ENCODE measurements at regions not wholly inside any gene's neighbourhood (a gene's known extent, or its start where the extent isn't known, plus 50 kb on each side); places are given as distances from the start of the nearest gene placed in this dataset.
"Not testable (repeated sequence)": the region's sequence is repeated elsewhere in the genome, so short reads cannot be mapped to it uniquely, and the experiment has no call there.

GRCh38 chr3:182342252-182342651 lies 451.1 kb upstream of the ATP11B start:
- DNase-seq (ENCODE audit: extremely low spot score), result no peak
- Histone ChIP-seq H3K27ac (ENCODE audit: low read depth) (no peak overlapping the region), H3K4me3 (ENCODE audit: low read depth, low read length) (no peak overlapping the region), H3K36me3 (ENCODE audit: insufficient read depth) (no peaks in the 10 kb centered on the region), H3K4me1 (ENCODE audit: insufficient read depth) (no peaks in the 10 kb centered on the region)
- 38% methylated on average over 1 of the region's 1 CpG for WGBS

GRCh38 chr3:182344026-182344425 lies 449.3 kb upstream of the ATP11B start:
- H3K36me3 ChIP-seq (ENCODE audit: insufficient read depth); DNase-seq (ENCODE audit: extremely low spot score); H3K27ac ChIP-seq (ENCODE audit: low read depth); H3K4me3 ChIP-seq (ENCODE audit: low read depth, low read length); H3K4me1 ChIP-seq (ENCODE audit: insufficient read depth): not testable (repeated sequence)

- no peak overlapping the region for H3K4me3 ChIP-seq (ENCODE audit: low read depth, low read length)
- WGBS, result 22% methylated on average over 2 of the region's 2 CpGs
- H3K4me1 ChIP-seq (ENCODE audit: insufficient read depth), result no peaks in the 10 kb centered on the region
- no peaks in the 10 kb centered on the region for H3K36me3 ChIP-seq (ENCODE audit: insufficient read depth)
- no peak for DNase-seq (ENCODE audit: extremely low spot score)
- no peak overlapping the region for H3K27ac ChIP-seq (ENCODE audit: low read depth)
These were observed 444.3 kb upstream of the ATP11B start for GRCh38 chr3:182349051-182349450.

GRCh38 chr3:182349951-182350517 lies 443.3 kb upstream of the ATP11B start:
- H3K27ac ChIP-seq (ENCODE audit: low read depth), result no peak overlapping the region
- no peak for DNase-seq (ENCODE audit: extremely low spot score)
- H3K36me3 ChIP-seq (ENCODE audit: insufficient read depth), result no peaks in the 10 kb centered on the region
- 75% methylated on average over 1 of the region's 1 CpG for WGBS
- no peaks in the 10 kb centered on the region for H3K4me1 ChIP-seq (ENCODE audit: insufficient read depth)
- no peak overlapping the region for H3K4me3 ChIP-seq (ENCODE audit: low read depth, low read length)

GRCh38 chr3:182357928-182358327 lies 435.4 kb upstream of the ATP11B start:
- DNase-seq (ENCODE audit: extremely low spot score), result no peak
- no peaks in the 10 kb centered on the region for H3K36me3 ChIP-seq (ENCODE audit: insufficient read depth)
- WGBS, result 51% methylated on average over 1 of the region's 1 CpG

GRCh38 chr3:182364323-182364722 lies 429.0 kb upstream of the ATP11B start:
- H3K4me1 ChIP-seq (ENCODE audit: insufficient read depth), result no peaks in the 10 kb centered on the region
- H3K27ac ChIP-seq (ENCODE audit: low read depth), result no peak overlapping the region
- WGBS, result 62% methylated on average over 6 of the region's 6 CpGs
- no peaks in the 10 kb centered on the region for H3K36me3 ChIP-seq (ENCODE audit: insufficient read depth)
- no peak overlapping the region for H3K4me3 ChIP-seq (ENCODE audit: low read depth, low read length)
- no peak for DNase-seq (ENCODE audit: extremely low spot score)

More at GRCh38 chr3:182357928-182358327, 435.4 kb upstream of the ATP11B start:
- no peaks in the 10 kb centered on the region for H3K4me1 ChIP-seq (ENCODE audit: insufficient read depth)
- no peak overlapping the region for H3K4me3 ChIP-seq (ENCODE audit: low read depth, low read length)
- H3K27ac ChIP-seq (ENCODE audit: low read depth), result no peak overlapping the region

GRCh38 chr3:182364723-182365650 lies 428.3 kb upstream of the ATP11B start:
- DNase-seq (ENCODE audit: extremely low spot score), result no peak
- Histone ChIP-seq H3K27ac (ENCODE audit: low read depth) (no peak overlapping the region), H3K4me1 (ENCODE audit: insufficient read depth) (no peaks in the 10 kb centered on the region), H3K4me3 (ENCODE audit: low read depth, low read length) (no peak overlapping the region), H3K36me3 (ENCODE audit: insufficient read depth) (no peaks in the 10 kb centered on the region)
- WGBS, result 78% methylated on average over 20 of the region's 20 CpGs

GRCh38 chr3:182366746-182367145 lies 426.6 kb upstream of the ATP11B start:
- Histone ChIP-seq H3K4me1 (ENCODE audit: insufficient read depth) (no peaks in the 10 kb centered on the region), H3K36me3 (ENCODE audit: insufficient read depth) (no peaks in the 10 kb centered on the region), H3K4me3 (ENCODE audit: low read depth, low read length) (no peak overlapping the region), H3K27ac (ENCODE audit: low read depth) (no peak overlapping the region)
- no peak for DNase-seq (ENCODE audit: extremely low spot score)
- WGBS, result 78% methylated on average over 2 of the region's 2 CpGs

GRCh38 chr3:182369861-182370260 lies 423.4 kb upstream of the ATP11B start:
- no peak for DNase-seq (ENCODE audit: extremely low spot score)
- Histone ChIP-seq H3K4me1 (ENCODE audit: insufficient read depth) (no peaks in the 10 kb centered on the region), H3K27ac (ENCODE audit: low read depth) (no peak overlapping the region), H3K4me3 (ENCODE audit: low read depth, low read length) (no peak overlapping the region), H3K36me3 (ENCODE audit: insufficient read depth) (no peaks in the 10 kb centered on the region)
- WGBS, result 88% methylated on average over 1 of the region's 1 CpG

GRCh38 chr3:182370949-182371348 lies 422.4 kb upstream of the ATP11B start:
- H3K4me3 ChIP-seq (ENCODE audit: low read depth, low read length), result no peak overlapping the region
- 27% methylated on average over 1 of the region's 1 CpG for WGBS
- DNase-seq (ENCODE audit: extremely low spot score), result no peak
- H3K4me1 ChIP-seq (ENCODE audit: insufficient read depth), result no peaks in the 10 kb centered on the region
- H3K36me3 ChIP-seq (ENCODE audit: insufficient read depth), result no peaks in the 10 kb centered on the region
- no peak overlapping the region for H3K27ac ChIP-seq (ENCODE audit: low read depth)

GRCh38 chr3:182375916-182376315 lies 417.4 kb upstream of the ATP11B start:
- no peak overlapping the region for H3K4me3 ChIP-seq (ENCODE audit: low read depth, low read length)
- no peaks in the 10 kb centered on the region for H3K36me3 ChIP-seq (ENCODE audit: insufficient read depth)
- 81% methylated on average over 1 of the region's 1 CpG for WGBS
- no peaks in the 10 kb centered on the region for H3K4me1 ChIP-seq (ENCODE audit: insufficient read depth)
- DNase-seq (ENCODE audit: extremely low spot score), result no peak
- no peak overlapping the region for H3K27ac ChIP-seq (ENCODE audit: low read depth)

GRCh38 chr3:182382112-182382857 lies 411.0 kb upstream of the ATP11B start:
- 76% methylated on average over 4 of the region's 4 CpGs for WGBS
- Histone ChIP-seq H3K36me3 (ENCODE audit: insufficient read depth) (no peaks in the 10 kb centered on the region), H3K4me1 (ENCODE audit: insufficient read depth) (no peaks in the 10 kb centered on the region), H3K4me3 (ENCODE audit: low read depth, low read length) (no peak overlapping the region), H3K27ac (ENCODE audit: low read depth) (no peak overlapping the region)
- no peak for DNase-seq (ENCODE audit: extremely low spot score)

- H3K4me1 ChIP-seq (ENCODE audit: insufficient read depth), result no peaks in the 10 kb centered on the region
- DNase-seq (ENCODE audit: extremely low spot score), result no peak
- 27% methylated on average over 5 of the region's 5 CpGs for WGBS
- no peak overlapping the region for H3K4me3 ChIP-seq (ENCODE audit: low read depth, low read length)
- no peaks in the 10 kb centered on the region for H3K36me3 ChIP-seq (ENCODE audit: insufficient read depth)
- H3K27ac ChIP-seq (ENCODE audit: low read depth), result no peak overlapping the region
These were observed 409.1 kb upstream of the ATP11B start for GRCh38 chr3:182384221-182384620.

- 47% methylated on average over 2 of the region's 2 CpGs for WGBS
- no peaks in the 10 kb centered on the region for H3K4me1 ChIP-seq (ENCODE audit: insufficient read depth)
These were observed 407.9 kb upstream of the ATP11B start for GRCh38 chr3:182385356-182385755.

More at GRCh38 chr3:182385356-182385755, 407.9 kb upstream of the ATP11B start:
- H3K27ac ChIP-seq (ENCODE audit: low read depth), result no peak overlapping the region
- DNase-seq (ENCODE audit: extremely low spot score), result no peak
- H3K36me3 ChIP-seq (ENCODE audit: insufficient read depth), result no peaks in the 10 kb centered on the region
- no peak overlapping the region for H3K4me3 ChIP-seq (ENCODE audit: low read depth, low read length)
